ENCODE measurements at regions not wholly inside any gene's neighbourhood (a gene's known extent, or its start where the extent isn't known, plus 50 kb on each side); places are given as distances from the start of the nearest gene placed in this dataset.

DNA sequence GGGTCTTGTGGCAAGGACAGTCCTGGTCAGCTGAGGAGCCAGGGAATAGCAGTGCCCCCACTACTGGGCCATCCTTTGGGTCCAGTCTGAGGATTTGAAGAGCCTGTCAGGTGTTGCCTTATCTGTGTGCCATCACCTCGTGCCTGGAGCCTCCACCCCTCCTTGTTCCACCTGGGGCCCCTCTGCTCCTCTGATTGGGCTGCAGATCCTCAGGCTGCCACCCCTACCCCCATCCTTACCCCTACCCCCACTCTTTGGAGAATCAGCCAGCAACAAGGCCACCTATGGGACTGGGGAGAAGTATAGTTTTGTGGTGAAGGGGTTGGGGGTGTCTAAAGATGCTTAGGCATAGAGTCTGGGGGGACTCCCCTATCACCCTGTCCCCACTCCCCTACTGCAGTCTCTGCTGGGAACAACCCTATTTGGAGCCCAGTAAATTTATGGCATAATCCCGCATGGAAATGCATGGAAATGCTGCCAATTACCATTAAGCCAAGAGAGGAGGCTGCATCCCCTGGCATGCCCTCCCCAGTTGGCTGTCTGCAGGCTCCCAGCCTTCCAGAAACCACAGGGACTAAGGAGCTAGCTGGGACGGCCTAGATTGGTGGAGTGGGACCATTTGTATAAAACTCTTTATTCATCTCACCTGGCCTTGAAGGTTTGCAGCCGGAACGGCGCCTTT lies 142.7 kb upstream of the CSF3R start:
- WGBS, 2 experiments (ENCODE audit: insufficient coverage in 2 of 2) = 81 to 84% methylated on average over 5 to 6 of the region's 6 CpGs
- H3K36me3 ChIP-seq (ENCODE audit: control insufficient read depth, insufficient read depth, low read length) = no peaks in the 10 kb centered on the region
- no peak overlapping the region for H3K27ac ChIP-seq (ENCODE audit: low read depth, low read length, severe bottlenecking)
- no peak overlapping the region for H3K4me3 ChIP-seq (ENCODE audit: extremely low read depth, insufficient read depth, low read length, poor library complexity, severe bottlenecking)
- H3K9me3 ChIP-seq (ENCODE audit: control insufficient read depth, low read length) = peaks cover 4% of the 10 kb centered on the region
- H3K4me1 ChIP-seq (ENCODE audit: control insufficient read depth, insufficient read depth, low read length, poor library complexity, severe bottlenecking) = no peaks in the 10 kb centered on the region

DNA sequence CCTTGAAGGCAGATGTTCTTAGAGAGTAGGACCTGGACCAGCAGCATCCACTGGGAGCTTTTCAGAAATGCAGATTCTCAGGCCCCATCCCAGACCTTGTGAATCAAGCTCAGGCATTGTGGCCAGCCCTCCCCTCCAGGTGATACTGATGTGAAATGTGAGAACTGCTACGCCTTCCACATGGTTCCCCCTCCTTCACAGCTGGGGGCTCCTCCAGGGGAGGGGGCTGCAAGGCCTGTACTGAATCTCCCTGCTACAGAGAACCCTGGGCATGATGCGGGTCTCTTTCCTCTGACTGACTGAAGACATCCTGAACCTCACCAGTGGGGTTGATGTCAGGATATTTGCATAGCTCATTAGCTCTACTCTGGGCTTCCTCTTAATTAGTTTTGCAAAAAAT lies 141.8 kb upstream of the CSF3R start:
- no peaks in the 10 kb centered on the region for H3K4me1 ChIP-seq (ENCODE audit: control insufficient read depth, insufficient read depth, low read length, poor library complexity, severe bottlenecking)
- H3K36me3 ChIP-seq (ENCODE audit: control insufficient read depth, insufficient read depth, low read length) = no peaks in the 10 kb centered on the region
- H3K27ac ChIP-seq (ENCODE audit: low read depth, low read length, severe bottlenecking) = no peak overlapping the region
- H3K9me3 ChIP-seq (ENCODE audit: control insufficient read depth, low read length) = peaks cover 4% of the 10 kb centered on the region
- H3K4me3 ChIP-seq (ENCODE audit: extremely low read depth, insufficient read depth, low read length, poor library complexity, severe bottlenecking) = no peak overlapping the region
- WGBS, 2 experiments (ENCODE audit: insufficient coverage in 2 of 2) = 80% methylated on average over 1 to 2 of the region's 2 CpGs

DNA sequence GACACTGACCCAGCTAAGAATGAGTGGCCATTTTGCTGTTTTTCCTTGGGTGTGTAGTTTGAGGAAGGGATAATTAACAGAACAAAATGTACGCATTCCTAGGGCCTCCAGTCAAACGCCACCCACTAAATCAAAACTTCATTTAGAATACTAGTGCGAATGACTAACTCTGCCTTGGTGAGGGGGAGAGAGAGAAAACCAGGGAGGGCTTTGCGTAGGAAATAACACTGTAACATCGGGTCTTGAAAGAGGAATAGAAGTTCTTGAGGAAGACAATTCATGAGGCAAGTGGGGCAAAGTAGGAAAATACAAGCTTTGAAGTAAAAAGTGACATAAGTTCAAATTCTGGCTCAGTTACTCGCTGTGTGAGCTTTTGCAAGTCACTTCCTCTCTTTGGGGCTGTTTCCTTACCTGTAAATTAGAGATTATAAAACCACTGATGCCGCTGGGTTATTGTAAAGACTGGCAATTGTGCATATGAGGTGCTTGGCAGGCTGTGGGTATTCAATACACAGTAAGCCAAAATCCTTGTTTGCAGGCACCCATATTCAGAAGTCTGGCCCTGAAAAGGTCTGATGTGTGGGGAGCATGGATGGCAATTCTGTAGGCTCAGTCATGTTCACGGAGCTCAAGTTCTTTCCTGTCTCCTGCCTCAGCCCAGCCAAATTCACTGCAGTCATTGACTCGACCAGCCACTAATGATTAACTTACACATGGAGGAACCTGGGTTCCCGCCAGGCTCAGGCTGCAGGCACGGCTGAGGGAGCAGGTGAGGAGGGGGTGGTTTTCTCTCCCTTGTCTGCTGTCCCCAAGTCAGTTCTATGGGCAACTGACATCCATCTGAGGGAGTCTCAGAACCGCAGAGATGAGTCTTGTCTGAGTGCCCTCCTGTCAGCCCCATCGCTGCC lies 140.3 kb upstream of the CSF3R start:
- Histone ChIP-seq H3K36me3 (ENCODE audit: control insufficient read depth, insufficient read depth, low read length) (no peaks in the 10 kb centered on the region), H3K4me3 (ENCODE audit: extremely low read depth, insufficient read depth, low read length, poor library complexity, severe bottlenecking) (no peak overlapping the region), H3K27ac (ENCODE audit: low read depth, low read length, severe bottlenecking) (no peak overlapping the region), H3K4me1 (ENCODE audit: control insufficient read depth, insufficient read depth, low read length, poor library complexity, severe bottlenecking) (no peaks in the 10 kb centered on the region), H3K9me3 (ENCODE audit: control insufficient read depth, low read length) (peaks cover 4% of the 10 kb centered on the region)
- 86 to 97% methylated on average over 6 of the region's 13 CpGs for WGBS, 2 experiments (ENCODE audit: insufficient coverage in 2 of 2)

DNA sequence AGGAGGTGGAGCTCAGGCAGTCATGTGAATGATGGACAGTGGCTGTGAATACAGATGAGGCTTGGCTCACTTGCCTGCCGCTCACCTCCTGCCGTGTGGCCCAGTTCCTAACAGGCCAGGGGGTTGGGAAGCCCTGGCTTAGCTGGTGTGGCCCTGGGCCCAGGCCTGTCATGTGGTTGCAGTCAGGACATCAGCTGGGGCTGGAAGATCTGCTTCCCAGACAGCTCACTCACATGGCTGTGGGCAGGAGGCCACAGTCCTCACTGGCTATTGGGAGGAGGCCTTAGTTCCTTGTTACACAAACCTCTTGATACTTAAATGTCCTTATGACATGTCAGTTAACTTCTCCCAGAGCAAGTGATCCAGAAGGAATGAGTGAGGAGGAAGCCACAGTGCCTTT lies 138.8 kb upstream of the CSF3R start:
- Histone ChIP-seq H3K27ac (ENCODE audit: low read depth, low read length, severe bottlenecking) (no peak overlapping the region), H3K4me1 (ENCODE audit: control insufficient read depth, insufficient read depth, low read length, poor library complexity, severe bottlenecking) (no peaks in the 10 kb centered on the region), H3K36me3 (ENCODE audit: control insufficient read depth, insufficient read depth, low read length) (no peaks in the 10 kb centered on the region), H3K4me3 (ENCODE audit: extremely low read depth, insufficient read depth, low read length, poor library complexity, severe bottlenecking) (no peak overlapping the region), H3K9me3 (ENCODE audit: control insufficient read depth, low read length) (peaks cover 4% of the 10 kb centered on the region)
- WGBS, 2 experiments (ENCODE audit: insufficient coverage in 2 of 2) = 88 to 100% methylated on average over 1 to 2 of the region's 2 CpGs

DNA sequence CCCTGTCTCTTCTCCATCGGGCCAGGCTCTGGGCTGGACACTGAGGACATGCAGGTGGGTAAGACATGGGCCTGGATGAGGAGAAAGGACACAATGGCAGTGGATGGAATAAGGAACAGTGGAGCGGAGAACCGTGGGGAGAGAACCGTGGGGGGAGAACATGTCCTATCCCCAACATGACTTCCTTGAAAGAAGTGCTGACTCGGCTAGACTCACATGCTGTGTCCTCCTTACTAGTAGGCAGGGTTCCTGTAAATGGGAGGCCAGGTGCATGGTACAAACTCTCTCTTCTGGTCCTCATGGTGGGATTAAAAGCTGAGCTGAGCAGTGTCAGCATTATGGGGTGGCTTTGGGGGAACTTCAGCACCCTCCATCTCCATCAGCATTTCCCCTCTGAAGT lies 137.4 kb upstream of the CSF3R start:
- Histone ChIP-seq H3K4me1 (ENCODE audit: control insufficient read depth, insufficient read depth, low read length, poor library complexity, severe bottlenecking) (no peaks in the 10 kb centered on the region), H3K4me3 (ENCODE audit: extremely low read depth, insufficient read depth, low read length, poor library complexity, severe bottlenecking) (no peak overlapping the region), H3K9me3 (ENCODE audit: control insufficient read depth, low read length) (peaks cover 4% of the 10 kb centered on the region), H3K27ac (ENCODE audit: low read depth, low read length, severe bottlenecking) (no peak overlapping the region), H3K36me3 (ENCODE audit: control insufficient read depth, insufficient read depth, low read length) (no peaks in the 10 kb centered on the region)
- 94 to 95% methylated on average over 3 of the region's 5 CpGs for WGBS, 2 experiments (ENCODE audit: insufficient coverage in 2 of 2)

DNA sequence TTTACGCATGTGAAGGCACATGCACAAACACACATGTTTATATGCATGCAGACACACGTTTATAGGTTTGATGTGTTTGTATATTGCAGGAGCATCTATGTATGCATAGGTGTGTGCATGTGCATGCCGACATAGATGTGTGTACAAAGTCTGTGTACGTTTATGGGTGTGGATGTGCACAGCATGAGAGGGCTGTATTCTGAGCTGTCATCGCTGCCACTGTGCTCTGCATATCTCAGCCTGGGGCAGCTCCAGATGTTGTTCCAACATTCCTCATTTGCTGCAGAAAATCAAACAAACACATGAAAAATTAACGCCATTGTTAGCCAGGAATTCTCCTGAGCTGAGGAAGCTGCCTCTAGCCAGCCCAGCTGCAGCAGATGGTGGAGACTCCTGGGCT lies 132.3 kb upstream of the CSF3R start:
- no peak overlapping the region for H3K4me3 ChIP-seq (ENCODE audit: extremely low read depth, insufficient read depth, low read length, poor library complexity, severe bottlenecking)
- H3K9me3 ChIP-seq (ENCODE audit: control insufficient read depth, low read length) = no peaks in the 10 kb centered on the region
- H3K4me1 ChIP-seq (ENCODE audit: control insufficient read depth, insufficient read depth, low read length, poor library complexity, severe bottlenecking) = no peaks in the 10 kb centered on the region
- WGBS, 2 experiments (ENCODE audit: insufficient coverage in 2 of 2) = 72 to 85% methylated on average over 5 of the region's 6 CpGs
- H3K27ac ChIP-seq (ENCODE audit: low read depth, low read length, severe bottlenecking) = no peak overlapping the region
- no peaks in the 10 kb centered on the region for H3K36me3 ChIP-seq (ENCODE audit: control insufficient read depth, insufficient read depth, low read length)

DNA sequence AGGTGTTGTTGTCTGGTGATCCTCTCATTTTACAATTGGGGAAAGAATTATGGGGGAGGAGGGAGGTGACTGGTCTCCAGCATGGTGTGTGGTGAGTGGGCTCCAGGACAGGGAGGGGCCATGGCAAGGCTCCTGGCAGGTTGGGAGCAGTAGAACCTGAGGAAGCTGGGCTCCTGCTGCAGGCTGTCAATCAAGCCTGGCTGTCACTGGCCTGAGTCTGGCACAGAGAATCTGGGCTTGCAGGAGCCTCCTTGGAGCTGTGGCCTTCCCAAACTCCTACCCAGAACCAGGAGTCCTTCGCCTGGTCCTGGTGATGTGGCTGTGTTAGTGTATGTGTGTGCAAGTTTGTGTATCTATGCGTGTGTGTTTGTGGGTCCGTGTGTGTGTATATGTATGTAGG lies 131.9 kb upstream of the CSF3R start:
- no peaks in the 10 kb centered on the region for H3K9me3 ChIP-seq (ENCODE audit: control insufficient read depth, low read length)
- H3K4me1 ChIP-seq (ENCODE audit: control insufficient read depth, insufficient read depth, low read length, poor library complexity, severe bottlenecking) = no peaks in the 10 kb centered on the region
- no peak overlapping the region for H3K27ac ChIP-seq (ENCODE audit: low read depth, low read length, severe bottlenecking)
- no peak overlapping the region for H3K4me3 ChIP-seq (ENCODE audit: extremely low read depth, insufficient read depth, low read length, poor library complexity, severe bottlenecking)
- 100% methylated on average over 2 of the region's 3 CpGs; no CpG with 5 or more reads in 1 of the 2 experiments for WGBS, 2 experiments (ENCODE audit: insufficient coverage in 2 of 2)
- H3K36me3 ChIP-seq (ENCODE audit: control insufficient read depth, insufficient read depth, low read length) = no peaks in the 10 kb centered on the region

DNA sequence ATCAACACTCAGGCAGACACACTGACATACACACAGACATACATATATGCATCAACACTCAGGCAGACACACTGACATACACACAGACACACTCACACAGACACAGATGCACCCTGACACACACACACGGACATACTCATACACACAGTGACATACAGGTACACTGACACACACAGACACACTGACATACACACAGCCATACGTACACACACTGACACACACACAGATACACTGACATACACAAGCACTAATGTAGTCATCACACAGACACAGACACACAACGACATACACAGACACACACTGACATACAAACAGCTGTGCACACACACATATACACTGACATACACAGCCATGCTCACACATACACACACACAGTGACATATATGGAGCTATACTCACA lies 131.0 kb upstream of the CSF3R start:
- Histone ChIP-seq H3K4me1 (ENCODE audit: control insufficient read depth, insufficient read depth, low read length, poor library complexity, severe bottlenecking) (no peaks in the 10 kb centered on the region), H3K27ac (ENCODE audit: low read depth, low read length, severe bottlenecking) (no peak overlapping the region), H3K36me3 (ENCODE audit: control insufficient read depth, insufficient read depth, low read length) (no peaks in the 10 kb centered on the region), H3K4me3 (ENCODE audit: extremely low read depth, insufficient read depth, low read length, poor library complexity, severe bottlenecking) (no peak overlapping the region), H3K9me3 (ENCODE audit: control insufficient read depth, low read length) (no peaks in the 10 kb centered on the region)
- WGBS, 2 experiments (ENCODE audit: insufficient coverage in 2 of 2) = 80 to 86% methylated on average over 3 of the region's 3 CpGs

DNA sequence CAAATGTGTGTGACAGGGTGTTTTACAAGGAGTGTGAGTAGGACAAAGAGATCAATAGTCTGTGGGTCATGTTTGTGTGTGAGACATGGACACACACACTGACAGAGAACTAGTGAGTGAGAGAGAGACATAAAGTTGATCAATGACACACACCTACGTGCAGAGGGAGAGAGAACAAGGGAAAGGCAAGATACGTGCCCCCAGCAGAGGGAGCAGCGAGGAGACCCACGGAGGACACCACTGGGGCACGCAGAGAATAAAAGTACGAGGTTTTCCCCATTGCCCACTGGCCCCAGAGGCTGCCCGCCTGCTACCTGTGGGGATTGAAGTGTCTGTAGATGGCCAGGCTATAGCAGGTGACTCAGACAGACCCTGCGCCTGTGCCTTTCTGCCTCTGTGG lies 130.2 kb upstream of the CSF3R start:
- 49 to 55% methylated on average over 7 to 8 of the region's 8 CpGs for WGBS, 2 experiments (ENCODE audit: insufficient coverage in 2 of 2)
- Histone ChIP-seq H3K27ac (ENCODE audit: low read depth, low read length, severe bottlenecking) (no peak overlapping the region), H3K36me3 (ENCODE audit: control insufficient read depth, insufficient read depth, low read length) (no peaks in the 10 kb centered on the region), H3K4me1 (ENCODE audit: control insufficient read depth, insufficient read depth, low read length, poor library complexity, severe bottlenecking) (no peaks in the 10 kb centered on the region), H3K9me3 (ENCODE audit: control insufficient read depth, low read length) (no peaks in the 10 kb centered on the region), H3K4me3 (ENCODE audit: extremely low read depth, insufficient read depth, low read length, poor library complexity, severe bottlenecking) (no peak overlapping the region)

DNA sequence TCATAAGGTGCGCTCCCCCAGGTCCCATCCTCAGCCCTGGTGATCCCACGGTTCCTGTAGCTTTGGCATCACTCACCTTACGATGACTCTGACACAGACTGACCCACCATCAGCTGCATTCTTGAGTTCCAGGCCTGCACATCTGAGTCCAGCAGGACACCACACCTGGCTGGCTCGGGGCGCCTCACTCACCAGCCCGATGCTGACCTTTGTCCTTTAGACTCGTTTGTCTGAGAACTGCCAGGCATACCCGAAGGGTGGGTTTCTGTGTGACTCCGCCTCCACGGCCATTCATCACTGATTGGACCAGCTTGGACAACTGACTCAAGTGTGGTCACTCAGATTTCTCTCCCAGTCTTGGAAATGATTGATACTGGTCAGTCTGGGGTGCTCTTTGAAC lies 129.4 kb upstream of the CSF3R start:
- Histone ChIP-seq H3K9me3 (ENCODE audit: control insufficient read depth, low read length) (no peaks in the 10 kb centered on the region), H3K4me3 (ENCODE audit: extremely low read depth, insufficient read depth, low read length, poor library complexity, severe bottlenecking) (no peak overlapping the region), H3K36me3 (ENCODE audit: control insufficient read depth, insufficient read depth, low read length) (no peaks in the 10 kb centered on the region), H3K27ac (ENCODE audit: low read depth, low read length, severe bottlenecking) (no peak overlapping the region), H3K4me1 (ENCODE audit: control insufficient read depth, insufficient read depth, low read length, poor library complexity, severe bottlenecking) (no peaks in the 10 kb centered on the region)
- 88 to 93% methylated on average over 10 of the region's 10 CpGs for WGBS, 2 experiments (ENCODE audit: insufficient coverage in 2 of 2)
